DMS53 (cell line): ENCODE measurements at regions not wholly inside any gene's neighbourhood (a gene's known extent, or its start where the extent isn't known, plus 50 kb on each side); places are given as distances from the start of the nearest gene placed in this dataset.
A peak's percentile ranks its signal among the peaks of the same experiment; 100 is the strongest.
"Not testable (repeated sequence)": the region's sequence is repeated elsewhere in the genome, so short reads cannot be mapped to it uniquely, and the experiment has no call there.

Source experiments
- DNase-seq: peaks from one replicate; lab custom pipeline; 2025; lab: John Stamatoyannopoulos, UW

DNA sequence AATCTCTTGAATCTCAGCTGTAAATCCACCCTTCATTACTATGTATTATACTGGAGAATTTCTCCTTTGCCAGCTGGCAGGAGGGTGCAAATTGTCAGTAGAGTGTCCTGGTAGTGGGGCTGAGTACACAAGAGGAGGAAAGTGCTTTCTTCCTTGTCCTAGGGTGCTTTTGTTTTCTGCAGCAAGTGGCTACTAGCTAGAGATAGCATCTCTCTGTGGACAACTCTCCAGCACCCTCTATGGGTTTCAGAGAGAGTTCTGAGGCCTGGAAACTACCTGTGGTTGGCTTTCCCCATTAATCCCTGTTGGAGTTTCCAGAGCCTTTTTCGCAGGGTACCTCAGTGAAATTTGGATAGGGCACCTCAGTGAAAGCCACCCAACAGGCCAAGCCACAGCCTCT, 422.5 kb upstream of the RGS17 start:
- DNase-seq = peak; percentile 69

DNA sequence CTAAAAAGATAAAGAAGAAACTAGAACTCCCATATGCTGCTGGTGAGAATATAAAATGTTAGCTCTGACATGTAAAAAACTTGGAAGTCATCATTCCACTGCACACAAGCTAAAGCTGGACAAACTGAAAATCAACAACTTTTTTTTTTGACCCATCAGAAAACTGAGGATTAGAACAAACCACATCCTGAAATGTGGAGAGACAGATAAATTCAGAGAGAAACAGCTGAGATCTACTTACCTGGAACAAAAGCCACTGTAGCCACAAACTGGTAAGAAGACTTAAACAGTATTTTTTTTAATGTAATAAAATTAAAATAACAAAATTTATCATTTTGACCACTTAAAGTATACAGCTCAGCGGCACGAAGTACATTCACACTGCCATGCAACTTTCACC, 408.5 kb upstream of the RGS17 start:
- DNase-seq = no peak

DNA sequence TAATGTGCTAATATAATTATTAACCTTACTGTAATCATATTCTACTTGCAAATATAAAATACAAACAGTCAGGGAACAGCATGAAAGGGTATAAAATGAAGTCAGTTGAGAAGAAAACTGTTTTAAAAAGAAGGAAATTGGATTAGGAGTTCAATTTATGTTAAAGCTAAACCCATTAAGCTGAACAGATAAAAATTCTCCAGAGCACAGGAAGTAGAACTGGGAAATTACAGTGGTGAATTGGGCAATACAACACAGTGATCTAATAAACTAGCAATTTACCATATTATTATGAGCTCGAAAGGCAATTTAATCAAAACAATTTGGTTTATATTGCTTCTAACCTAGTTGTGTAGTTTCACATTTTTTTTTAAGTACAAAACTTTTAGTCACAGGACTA, 407.4 kb upstream of the RGS17 start:
- no peak for DNase-seq

DNA sequence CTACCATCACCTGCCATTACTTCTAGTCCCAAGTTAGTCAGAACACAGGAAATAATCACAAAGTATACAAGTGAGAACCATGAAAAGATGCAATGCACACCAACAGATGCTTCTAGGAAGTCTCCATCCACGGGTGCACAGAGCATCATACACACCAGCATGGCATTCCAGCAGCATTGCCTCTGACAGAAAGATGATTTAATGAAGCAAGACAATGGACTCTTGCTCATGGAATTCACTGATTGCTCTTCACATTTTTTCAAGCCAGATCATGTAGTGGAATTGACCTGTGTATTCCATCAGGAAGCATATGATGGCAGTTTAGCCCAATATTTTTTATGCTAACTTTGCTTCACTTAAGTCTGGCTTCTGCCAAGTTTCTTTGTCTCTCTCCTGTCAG, 406.3 kb upstream of the RGS17 start:
- DNase-seq = no peak

DNA sequence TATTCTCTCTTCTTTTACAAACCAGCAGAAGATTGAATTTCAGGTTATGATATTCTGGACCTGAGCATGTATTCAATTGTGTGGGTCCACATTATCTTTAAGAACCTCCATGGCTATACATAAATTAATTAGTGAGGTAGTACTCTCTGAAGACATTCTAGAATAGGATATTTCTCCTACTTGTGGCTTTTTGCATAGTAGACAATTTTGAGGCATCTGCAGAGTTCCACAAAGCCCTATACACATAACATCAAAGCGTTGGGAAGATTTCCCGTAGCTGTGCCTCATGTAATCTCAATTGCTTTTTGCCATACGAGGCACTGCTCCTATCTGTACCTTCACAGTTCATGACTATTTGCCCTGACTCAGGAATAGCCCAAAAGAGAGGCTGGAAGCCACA, 395.4 kb upstream of the RGS17 start:
- no peak for DNase-seq

DNA sequence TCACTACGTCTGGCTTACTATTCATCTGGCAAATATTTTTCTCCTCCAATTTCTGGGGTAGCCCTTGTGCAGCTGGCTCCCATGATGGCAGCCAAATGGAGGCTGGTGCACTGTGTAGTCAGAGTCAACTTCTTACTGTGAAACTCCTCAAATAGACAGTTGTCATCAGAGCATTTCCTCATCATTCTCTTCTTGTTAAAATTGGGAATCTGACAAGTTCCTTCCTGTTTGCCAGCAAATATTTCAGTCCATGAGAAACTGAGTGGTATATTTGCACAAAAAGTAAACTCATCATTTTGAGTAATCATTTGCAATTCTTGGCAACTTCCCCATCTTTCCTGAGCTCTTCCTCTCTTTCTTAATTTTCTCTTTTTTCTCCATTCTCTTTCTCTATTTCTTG, 394.9 kb upstream of the RGS17 start:
- no peak for DNase-seq

DNA sequence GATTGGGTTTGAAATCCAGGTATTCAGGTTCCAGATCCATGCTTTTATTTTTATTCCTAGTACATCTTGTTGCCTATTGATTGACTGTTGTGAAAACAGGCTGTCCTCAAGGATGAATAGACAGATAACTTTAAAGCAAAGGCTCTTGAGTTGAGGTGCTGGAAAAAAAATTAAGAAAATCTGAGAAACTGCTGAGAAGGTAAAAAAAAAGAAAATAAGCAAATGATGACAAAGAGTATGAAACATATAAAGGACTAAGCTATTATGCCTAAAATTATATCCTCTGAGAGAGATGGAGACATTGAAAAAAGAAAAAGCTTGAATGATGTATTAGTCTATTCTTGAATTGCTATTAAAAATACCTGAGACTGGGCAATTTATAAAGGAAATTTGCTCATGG, 392.3 kb upstream of the RGS17 start:
- no peak for DNase-seq

DNA sequence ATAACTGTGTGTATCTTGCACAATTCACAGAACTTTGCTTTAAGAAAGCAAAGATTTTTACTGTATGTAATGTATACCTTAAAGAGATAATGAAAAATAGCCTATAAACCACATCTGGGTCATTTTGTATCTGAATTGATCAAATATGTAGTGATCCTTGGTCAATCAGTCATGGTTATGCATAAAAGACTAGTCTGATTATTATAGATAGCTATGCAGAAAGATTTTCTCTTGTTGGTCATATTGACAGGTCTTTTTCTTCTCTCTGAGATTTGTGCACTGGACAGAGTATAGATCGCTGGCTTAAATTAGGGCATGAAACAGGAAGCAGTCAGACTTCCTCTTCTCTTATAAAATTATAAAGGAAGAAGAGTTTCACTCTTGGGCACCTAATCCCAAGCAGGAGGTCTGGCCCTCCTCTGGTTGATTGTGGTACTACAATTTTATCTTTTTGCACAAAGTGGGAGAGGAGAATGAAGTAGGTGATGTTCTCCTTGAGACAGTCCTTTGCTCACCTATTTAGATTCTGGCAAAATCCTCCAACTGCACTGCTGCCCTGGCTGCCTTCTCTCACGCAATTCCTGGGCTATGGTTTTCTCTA, 380.9 kb upstream of the RGS17 start:
- DNase-seq = peak; percentile 61

DNA sequence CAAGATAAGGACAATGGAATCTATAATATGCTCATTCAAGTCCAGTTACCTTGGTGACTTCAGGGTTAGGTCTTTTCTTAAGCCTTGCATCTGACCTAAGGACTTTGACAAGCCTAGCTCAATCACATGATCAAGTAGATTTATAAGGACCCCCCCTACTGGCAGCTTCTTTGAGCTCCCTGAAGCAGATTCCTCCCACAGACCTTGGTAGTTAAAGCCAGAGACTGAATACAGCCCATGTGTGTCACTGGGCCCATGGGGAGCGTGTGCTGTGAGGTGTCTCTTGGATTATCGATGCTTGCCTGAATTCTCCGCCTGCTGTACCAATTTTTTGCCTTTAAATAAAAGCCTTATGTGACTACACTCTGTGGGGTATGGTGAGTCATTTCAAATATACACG, 372.7 kb upstream of the RGS17 start:
- DNase-seq = peak; percentile 31

DNA sequence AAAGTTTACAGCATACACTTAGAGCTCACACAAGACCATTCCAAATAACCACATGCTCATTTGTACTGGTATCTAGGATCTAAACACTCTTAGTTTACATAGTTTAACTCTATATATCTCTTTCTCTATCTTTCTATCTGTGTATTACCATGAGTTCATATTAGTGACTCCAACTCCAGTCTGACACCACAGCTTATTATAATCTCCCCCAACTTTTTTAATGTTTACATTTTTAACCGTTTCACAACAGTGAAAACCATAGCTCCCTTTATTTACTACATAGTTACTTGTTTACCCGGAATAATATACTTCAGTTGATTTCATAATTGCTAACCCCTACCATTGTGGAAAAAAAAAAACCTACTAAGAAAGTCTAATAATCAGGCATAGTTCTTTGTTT, 362.4 kb upstream of the RGS17 start:
- DNase-seq = no peak

DNA sequence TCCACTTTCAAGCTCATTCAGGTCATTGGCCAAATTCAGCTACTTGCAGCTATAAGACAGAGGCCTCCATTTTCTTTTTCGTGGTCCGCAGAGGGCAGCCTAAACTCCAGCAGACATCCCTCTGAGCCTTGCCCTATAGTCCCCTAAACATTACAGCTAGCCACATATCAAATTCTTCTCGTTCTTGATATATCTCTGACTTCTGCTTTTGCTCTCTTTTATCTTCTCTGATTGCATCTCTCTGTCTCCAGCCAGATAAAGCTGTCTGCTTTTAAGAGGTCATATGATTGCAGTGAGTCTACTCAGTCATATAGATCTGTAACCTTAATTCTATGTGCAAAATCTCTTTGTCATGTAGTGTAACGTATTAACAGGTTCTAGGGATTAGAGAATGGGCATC, 358.4 kb upstream of the RGS17 start:
- no peak for DNase-seq

DNA sequence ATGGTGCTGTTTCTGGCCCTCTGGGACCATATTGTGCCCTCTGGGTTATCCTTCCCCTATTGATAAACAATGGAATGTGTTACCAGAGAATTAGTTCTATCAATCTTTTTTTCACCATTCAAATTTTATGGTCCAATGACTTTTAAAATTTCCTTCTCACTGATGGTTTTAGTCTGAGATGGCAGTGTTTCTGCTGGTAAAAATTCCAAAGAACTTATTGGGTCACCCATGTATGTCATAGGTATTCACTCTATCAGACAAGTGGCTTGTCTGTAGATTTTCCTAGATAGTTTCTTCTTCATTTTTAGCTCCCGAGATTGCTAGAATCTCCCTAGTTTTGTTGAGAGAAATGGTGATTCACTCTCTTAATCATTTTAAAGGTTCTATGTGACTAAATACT, 357.2 kb upstream of the RGS17 start:
- DNase-seq = no peak

DNA sequence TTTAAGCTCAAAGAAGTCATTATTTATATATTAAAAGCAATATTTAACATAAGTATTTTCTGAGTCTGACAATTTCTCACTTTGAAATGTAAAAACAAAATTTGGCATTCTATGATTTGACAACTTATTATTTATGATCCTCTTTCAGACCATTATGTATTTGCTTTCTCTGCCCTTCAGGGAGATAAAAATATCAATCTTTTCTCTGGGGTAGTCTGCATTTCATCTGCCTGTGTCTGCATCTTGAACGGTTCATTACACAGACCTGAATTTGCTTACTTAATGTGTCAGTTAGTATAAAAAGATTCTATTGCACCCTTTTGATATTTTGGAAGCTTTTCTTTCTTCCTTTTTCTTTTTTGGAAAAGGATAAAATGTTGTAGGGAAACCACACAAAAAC, 354.0 kb upstream of the RGS17 start:
- DNase-seq = no peak

DNA sequence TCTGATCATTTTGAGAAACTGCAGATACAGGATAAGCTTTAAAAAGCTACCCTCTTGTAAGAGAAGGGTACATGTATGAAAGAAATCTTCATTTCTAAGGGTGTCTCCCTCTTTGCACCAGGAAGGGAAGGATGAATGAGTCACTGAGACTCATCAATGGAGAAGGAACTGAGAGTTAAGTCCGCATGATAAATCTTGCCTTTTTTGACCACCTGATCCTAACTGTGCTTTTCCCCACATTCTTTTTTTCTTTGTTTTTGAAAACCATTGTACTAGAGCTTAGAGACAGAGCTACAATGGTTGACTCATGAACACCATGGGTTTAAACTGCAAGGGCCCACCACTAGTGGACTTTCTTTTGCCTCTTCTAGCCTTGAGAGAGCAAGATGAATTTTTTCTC, 353.0 kb upstream of the RGS17 start:
- DNase-seq = no peak

DNA sequence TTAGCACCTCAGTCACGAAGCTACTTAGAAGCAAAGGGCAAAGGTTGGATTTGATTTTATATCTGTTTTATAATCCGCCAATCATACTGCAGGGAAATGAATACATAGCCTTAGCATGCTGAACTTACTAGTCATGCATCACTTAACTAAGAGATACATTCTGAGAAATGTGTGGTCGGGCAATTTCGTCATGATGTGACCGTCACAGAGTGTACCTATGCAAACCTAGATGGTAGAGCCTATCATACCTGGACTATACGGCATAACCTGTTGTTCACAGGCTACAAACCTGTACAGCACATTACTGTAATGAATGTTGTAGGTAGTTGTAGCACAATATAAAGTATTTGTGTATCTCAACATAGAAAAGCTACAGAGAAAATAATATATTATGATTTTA, 345.2 kb upstream of the RGS17 start:
- DNase-seq = no peak

DNA sequence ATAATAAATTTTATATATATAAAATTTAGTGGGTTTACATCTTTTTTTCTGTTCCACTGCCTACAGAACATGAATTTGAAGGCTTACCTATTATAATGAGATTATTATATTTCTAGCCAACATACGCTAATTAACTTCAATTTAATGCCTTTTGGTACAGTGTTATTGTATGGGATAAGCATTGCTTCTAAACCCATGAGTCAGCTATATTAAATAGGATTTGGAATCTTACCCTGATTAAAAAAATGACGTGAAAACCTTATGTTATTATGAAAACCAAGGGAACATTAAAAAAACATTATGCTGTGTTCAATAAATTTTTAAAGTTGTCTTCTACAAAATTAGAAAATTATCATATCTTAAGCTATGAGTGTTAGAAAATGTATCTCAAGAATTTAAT, 334.0 kb upstream of the RGS17 start:
- DNase-seq = no peak

DNA sequence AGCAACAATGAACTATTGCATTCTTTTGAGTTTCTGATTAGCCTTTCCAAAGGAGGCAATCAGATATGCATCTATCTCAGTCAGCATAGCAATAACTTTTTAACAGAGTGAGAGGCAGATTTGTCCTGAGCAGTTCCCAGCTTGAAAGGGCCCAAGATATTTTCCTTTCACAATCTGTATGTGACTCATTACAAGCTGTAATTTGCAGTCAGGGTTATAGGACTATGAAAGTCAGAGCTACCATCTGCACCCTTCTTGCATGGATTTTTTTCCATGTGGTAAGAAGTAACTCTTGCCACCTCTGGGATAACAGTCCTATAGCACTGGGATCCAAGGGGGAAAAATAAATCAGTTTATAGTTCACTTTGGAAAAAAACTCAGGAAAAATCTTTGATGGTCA, 318.2 kb upstream of the RGS17 start:
- no peak for DNase-seq

DNA sequence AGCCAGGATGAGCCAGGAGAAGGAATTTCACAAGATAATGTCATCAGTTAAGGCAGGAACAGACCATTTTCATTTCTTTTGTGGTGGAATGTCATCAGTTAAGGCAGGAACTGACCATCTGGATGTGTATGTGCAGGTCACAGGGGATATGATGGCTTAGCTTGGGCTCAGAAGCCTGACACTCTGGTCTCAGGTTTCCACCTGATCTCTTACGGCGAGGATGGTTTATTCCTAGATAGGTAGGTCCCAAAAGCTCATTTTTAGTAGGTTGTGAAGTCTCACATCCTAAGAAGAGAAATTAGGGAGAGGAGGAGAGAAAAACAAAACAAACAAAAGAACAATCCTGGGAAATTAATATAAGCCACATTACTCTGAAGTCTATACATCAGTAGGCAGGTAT, 311.7 kb upstream of the RGS17 start:
- not testable (repeated sequence) for DNase-seq

DNA sequence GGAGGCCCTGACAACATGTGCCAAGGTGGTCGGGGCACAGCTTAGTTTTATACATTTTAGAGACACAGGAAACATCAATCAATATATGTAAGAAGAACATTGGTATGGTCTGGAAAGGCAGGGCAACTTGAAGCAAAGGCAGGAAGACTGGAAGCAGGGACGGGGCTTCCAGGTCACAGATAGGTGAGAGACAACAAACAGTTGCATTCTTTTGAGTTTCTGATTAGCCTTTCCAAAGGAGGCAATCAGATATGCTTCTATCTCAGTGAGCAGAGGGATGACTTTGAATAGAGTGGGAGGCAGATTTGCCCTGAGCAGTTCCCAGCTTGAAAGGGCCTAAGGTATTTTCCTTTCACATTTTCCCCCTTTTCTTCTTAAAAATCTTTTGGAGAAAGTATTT, 311.0 kb upstream of the RGS17 start:
- DNase-seq = no peak

DNA sequence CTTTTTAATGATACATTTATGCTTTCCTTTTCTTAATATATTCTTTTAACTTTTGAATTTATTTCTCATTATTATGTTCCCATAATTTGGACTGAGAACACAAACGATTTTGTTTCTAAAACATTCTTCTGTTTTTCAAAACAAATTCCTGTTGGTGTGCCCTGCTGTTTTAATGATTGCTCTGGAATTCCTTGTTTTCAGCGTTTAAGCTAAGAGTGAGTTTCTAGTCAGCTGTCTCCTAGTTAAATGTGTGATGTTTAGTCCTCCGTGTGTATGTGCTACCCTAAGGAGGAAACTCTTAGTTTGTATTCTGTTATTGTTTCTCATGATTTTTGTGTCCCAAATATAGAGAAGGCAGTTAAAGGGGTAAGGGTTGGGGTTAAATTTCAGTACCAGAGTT, 306.1 kb upstream of the RGS17 start:
- DNase-seq = no peak

DNA sequence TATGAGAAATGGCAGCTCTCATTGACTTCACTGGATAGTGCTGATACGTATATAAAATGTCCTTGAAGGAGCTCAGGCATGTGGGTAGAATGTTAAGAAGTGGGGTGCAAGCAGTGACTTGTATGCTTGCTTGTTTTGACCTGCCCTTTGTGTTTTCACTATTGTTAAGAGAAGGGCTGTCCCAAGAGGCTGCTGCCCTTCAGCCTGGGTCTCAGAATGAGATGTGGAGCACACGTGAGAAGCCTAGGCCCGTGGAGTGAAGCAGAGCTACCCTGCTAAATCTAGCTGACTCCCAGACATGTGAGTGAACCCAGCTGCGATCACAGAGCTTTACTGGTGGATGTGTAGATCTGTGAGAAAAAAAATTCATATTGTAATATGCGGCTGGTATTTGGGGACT, 305.3 kb upstream of the RGS17 start:
- DNase-seq = peak; percentile 1

DNA sequence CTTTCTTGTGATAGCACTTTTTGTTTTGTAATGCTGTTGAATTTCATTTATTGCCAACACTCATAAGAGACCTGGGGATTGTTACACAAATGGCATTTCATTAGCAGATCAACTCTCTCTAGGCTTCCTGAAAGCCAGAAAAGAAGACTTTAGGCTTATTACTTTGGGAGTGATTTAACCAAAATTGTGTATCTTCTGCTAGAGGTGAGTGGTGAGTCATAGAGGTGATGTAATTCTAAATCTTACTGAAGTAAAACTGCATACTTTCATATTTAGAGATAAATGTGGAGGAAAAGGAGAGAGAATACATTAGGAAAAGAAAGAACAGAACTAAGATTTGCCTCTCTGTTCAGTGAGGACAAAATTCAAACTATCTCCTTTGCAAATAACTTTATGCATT, 304.7 kb upstream of the RGS17 start:
- DNase-seq = no peak

DNA sequence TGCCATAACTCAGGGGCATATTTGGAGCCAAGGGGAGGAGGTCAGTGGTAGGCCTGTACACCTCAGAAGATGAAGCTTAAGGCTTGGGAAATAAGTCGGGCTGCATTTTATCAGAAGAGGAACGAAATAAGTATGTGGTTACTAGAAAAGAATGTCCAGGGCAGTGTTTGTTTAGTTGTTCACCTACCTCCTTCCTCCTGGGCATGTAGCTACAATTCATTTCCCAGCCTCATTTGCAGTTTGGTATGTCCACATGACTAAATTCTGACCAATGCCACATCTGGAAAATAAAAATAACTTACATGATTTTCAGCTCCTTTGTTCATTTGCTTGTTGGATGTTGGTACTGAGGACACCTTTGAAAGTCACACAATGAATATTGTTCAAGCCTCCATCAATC, 294.5 kb upstream of the RGS17 start:
- DNase-seq = no peak

DNA sequence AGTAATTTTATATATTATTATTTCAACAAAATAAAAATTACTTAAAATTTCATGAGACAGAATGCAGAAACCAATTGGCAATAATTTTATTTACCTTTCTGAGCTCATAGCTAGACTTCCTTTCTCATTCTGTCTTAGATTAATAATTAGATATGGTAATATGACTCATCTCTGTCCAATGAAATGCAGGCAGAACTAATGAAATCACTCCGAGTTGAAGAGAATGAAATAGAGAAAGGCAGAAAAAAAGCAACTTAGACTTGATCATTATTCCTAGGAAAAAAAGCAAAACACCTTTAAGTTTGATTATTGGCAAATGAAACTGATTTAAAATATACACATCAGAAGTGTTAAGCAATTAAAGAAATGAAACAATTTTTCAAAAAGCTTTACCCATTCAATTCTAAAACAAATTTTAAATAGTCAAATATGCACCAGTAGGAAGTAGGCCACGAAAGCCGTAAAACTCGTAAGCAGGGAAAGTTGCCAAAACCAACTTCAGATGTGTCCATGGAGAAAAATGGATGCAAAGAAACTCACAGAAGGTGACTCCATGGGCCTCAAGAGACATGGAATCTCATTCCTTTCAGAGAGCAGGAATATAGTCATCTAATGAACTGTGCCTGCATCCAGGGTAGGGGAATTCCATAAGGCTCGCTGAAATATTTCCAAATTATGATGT, 293.8 kb upstream of the RGS17 start:
- DNase-seq = no peak
